Astrocyte (in vitro differentiated cells and primary cell): ENCODE measurements at regions not wholly inside any gene's neighbourhood (a gene's known extent, or its start where the extent isn't known, plus 50 kb on each side); places are given as distances from the start of the nearest gene placed in this dataset.

Source experiments
- DNase-seq: peaks from one replicate; pipeline ENCODE4 v3.0.0-alpha.2; 2010; ENCODE audit warnings: low read depth
- FAIRE-seq: peaks from 2 replicates; lab custom pipeline; 2011; peaks lifted over from hg19 to GRCh38; lab: Jason Lieb, UNC
- H2AFZ ChIP-seq: 2 replicates; pipeline ENCODE4 v1.6.0; 2012; ENCODE audit warnings: low read depth, low read length, inconsistent platforms
- H3K27ac ChIP-seq: 2 replicates; pipeline ENCODE4 v1.5.1; 2011; ENCODE audit warnings: low read depth, low read length, inconsistent platforms
- H3K27me3 ChIP-seq: 2 replicates; pipeline ENCODE4 v1.6.0; 2011; ENCODE audit warnings: low read length, inconsistent platforms; ENCODE audit not compliant: insufficient read depth
- H3K36me3 ChIP-seq: 2 replicates; pipeline ENCODE4 v1.5.1; 2011; ENCODE audit warnings: low read length, inconsistent platforms; ENCODE audit not compliant: insufficient read depth
- H3K4me1 ChIP-seq: 2 replicates; pipeline ENCODE4 v1.5.1; 2011; ENCODE audit warnings: low read length, inconsistent platforms; ENCODE audit not compliant: insufficient read depth
- H3K4me2 ChIP-seq: 2 replicates; pipeline ENCODE4 v1.6.0; 2012; ENCODE audit warnings: low read length, inconsistent platforms
- H3K4me3 ChIP-seq: 2 replicates; pipeline ENCODE4 v1.5.1; 2011; ENCODE audit warnings: low read depth, mild to moderate bottlenecking, low read length, inconsistent platforms; ENCODE audit not compliant: insufficient read depth
- H3K79me2 ChIP-seq: 2 replicates; pipeline ENCODE4 v1.6.0; 2012; ENCODE audit warnings: mild to moderate bottlenecking, low read length, inconsistent platforms; ENCODE audit not compliant: insufficient read depth
- H3K9ac ChIP-seq: 2 replicates; pipeline ENCODE4 v1.6.0; 2012; ENCODE audit warnings: mild to moderate bottlenecking, low read length, inconsistent platforms
- H3K9me3 ChIP-seq: 2 replicates; pipeline ENCODE4 v1.5.1; 2012; ENCODE audit warnings: low read depth, mild to moderate bottlenecking, low read length, inconsistent platforms; ENCODE audit not compliant: insufficient read depth
- H4K20me1 ChIP-seq: 2 replicates; pipeline ENCODE4 v1.6.0; 2012; ENCODE audit warnings: low read length, inconsistent platforms; ENCODE audit not compliant: insufficient read depth
- H3K27ac Mint-ChIP-seq: one replicate; pipeline ENCODE4 v1.8.0; 2021; ENCODE audit warnings: mild to moderate bottlenecking, mixed read lengths; ENCODE audit not compliant: unreplicated experiment
- H3K27me3 Mint-ChIP-seq: one replicate; pipeline ENCODE4 v1.8.0; 2021; ENCODE audit warnings: low read depth, mixed read lengths; ENCODE audit not compliant: unreplicated experiment
- H3K36me3 Mint-ChIP-seq: one replicate; pipeline ENCODE4 v1.8.0; 2021; ENCODE audit warnings: low read depth, mixed read lengths; ENCODE audit not compliant: unreplicated experiment
- H3K4me1 Mint-ChIP-seq: one replicate; pipeline ENCODE4 v1.8.0; 2021; ENCODE audit warnings: low read depth, mixed read lengths; ENCODE audit not compliant: unreplicated experiment
- H3K4me3 Mint-ChIP-seq: one replicate; pipeline ENCODE4 v1.8.0; 2021; ENCODE audit warnings: mild to moderate bottlenecking, moderate library complexity, mixed read lengths; ENCODE audit not compliant: unreplicated experiment
- H3K9me3 Mint-ChIP-seq: one replicate; pipeline ENCODE4 v1.8.0; 2021; ENCODE audit warnings: mild to moderate bottlenecking, mixed read lengths; ENCODE audit not compliant: unreplicated experiment
- CTCF ChIP-seq: IDR thresholded peaks from 2 replicates; pipeline ENCODE4 v1.5.1; 2011; ENCODE audit warnings: low read depth, mild to moderate bottlenecking, inconsistent platforms, low read length, moderate library complexity; ENCODE audit not compliant: insufficient read depth
- EZH2 ChIP-seq: IDR thresholded peaks from 2 replicates; pipeline ENCODE4 v1.6.1; 2012; ENCODE audit warnings: mild to moderate bottlenecking, low read length, inconsistent platforms; ENCODE audit not compliant: insufficient read depth

GRCh38 chr5:1651971-1652872 lies 128.5 kb upstream of the LPCAT1 start:
- no peak overlapping the region for H3K4me3 Mint-ChIP-seq
- no peaks in the 10 kb centered on the region for H3K36me3 Mint-ChIP-seq
- Histone ChIP-seq H3K79me2 (no peaks in the 10 kb centered on the region), H3K9ac (no peak overlapping the region), H3K4me1 (no peaks in the 10 kb centered on the region), H3K9me3 (no peaks in the 10 kb centered on the region), H4K20me1 (no peaks in the 10 kb centered on the region), H3K4me2 (no peak overlapping the region), H3K27me3 (peaks cover 21% of the 10 kb centered on the region), H3K27ac (no peak overlapping the region), H3K36me3 (no peaks in the 10 kb centered on the region), H3K4me3 (no peak overlapping the region), H2AFZ (no peak overlapping the region)
- H3K27ac Mint-ChIP-seq: no peak overlapping the region
- DNase-seq: no peak
- peaks cover 58% of the 10 kb centered on the region for H3K27me3 Mint-ChIP-seq
- H3K4me1 Mint-ChIP-seq: no peaks in the 10 kb centered on the region
- FAIRE-seq: no peak
- no peak for TF ChIP-seq EZH2
- TF ChIP-seq CTCF: no peak
- H3K9me3 Mint-ChIP-seq: no peaks in the 10 kb centered on the region

- DNase-seq (no peak), FAIRE-seq (no peak)
- H3K79me2 ChIP-seq: no peaks in the 10 kb centered on the region
- no peak overlapping the region for H3K9ac ChIP-seq
- H3K4me2 ChIP-seq: no peak overlapping the region
- H3K4me1 ChIP-seq: no peaks in the 10 kb centered on the region
- H3K9me3 Mint-ChIP-seq: peaks cover 3% of the 10 kb centered on the region
- H3K36me3 ChIP-seq: no peaks in the 10 kb centered on the region
- no peak overlapping the region for H3K27ac ChIP-seq
- no peaks in the 10 kb centered on the region for H3K4me1 Mint-ChIP-seq
- H3K4me3 Mint-ChIP-seq: no peak overlapping the region
- H3K9me3 ChIP-seq: no peaks in the 10 kb centered on the region
- no peaks in the 10 kb centered on the region for H4K20me1 ChIP-seq
- H3K4me3 ChIP-seq: no peak overlapping the region
- no peaks in the 10 kb centered on the region for H3K36me3 Mint-ChIP-seq
- H2AFZ ChIP-seq: no peak overlapping the region
- H3K27me3 Mint-ChIP-seq: peaks cover 54% of the 10 kb centered on the region
- no peak overlapping the region for H3K27ac Mint-ChIP-seq
- H3K27me3 ChIP-seq: peaks cover 17% of the 10 kb centered on the region
- no peak for TF ChIP-seq EZH2
- TF ChIP-seq CTCF: no peak
Observed at GRCh38 chr5:1651250-1651649, 127.5 kb upstream of the LPCAT1 start.

- no peak overlapping the region for H3K4me3 Mint-ChIP-seq
Observed at GRCh38 chr5:1649554-1649953, 125.8 kb upstream of the LPCAT1 start.

More at GRCh38 chr5:1649554-1649953, 125.8 kb upstream of the LPCAT1 start:
- Mint-ChIP-seq H3K27ac (no peak overlapping the region), H3K36me3 (no peaks in the 10 kb centered on the region), H3K4me1 (no peaks in the 10 kb centered on the region), H3K9me3 (peaks cover 6% of the 10 kb centered on the region), H3K27me3 (peaks cover 43% of the 10 kb centered on the region)
- Histone ChIP-seq H3K9ac (no peak overlapping the region), H2AFZ (no peak overlapping the region), H3K27me3 (peaks cover 16% of the 10 kb centered on the region), H3K27ac (no peak overlapping the region), H3K36me3 (no peaks in the 10 kb centered on the region), H3K4me2 (no peak overlapping the region), H3K79me2 (no peaks in the 10 kb centered on the region), H4K20me1 (no peaks in the 10 kb centered on the region), H3K4me1 (peaks cover 3% of the 10 kb centered on the region), H3K4me3 (no peak overlapping the region), H3K9me3 (no peaks in the 10 kb centered on the region)
- no peak for TF ChIP-seq CTCF
- TF ChIP-seq EZH2: no peak
- no peak for FAIRE-seq
- DNase-seq: no peak
